Hematopoietic multipotent progenitor cell treated with erythropoietin and hydrocortisone succinate and interleukin-3 and kit ligand, for 6 days (in vitro differentiated cells): ENCODE measurements at regions not wholly inside any gene's neighbourhood (a gene's known extent, or its start where the extent isn't known, plus 50 kb on each side); places are given as distances from the start of the nearest gene placed in this dataset.
A peak's percentile ranks its signal among the peaks of the same experiment; 100 is the strongest.
"Not testable (repeated sequence)": the region's sequence is repeated elsewhere in the genome, so short reads cannot be mapped to it uniquely, and the experiment has no call there.

Source experiments
- DNase-seq: peaks from one replicate; pipeline ENCODE4 v3.0.0-alpha.2; 2015

DNA sequence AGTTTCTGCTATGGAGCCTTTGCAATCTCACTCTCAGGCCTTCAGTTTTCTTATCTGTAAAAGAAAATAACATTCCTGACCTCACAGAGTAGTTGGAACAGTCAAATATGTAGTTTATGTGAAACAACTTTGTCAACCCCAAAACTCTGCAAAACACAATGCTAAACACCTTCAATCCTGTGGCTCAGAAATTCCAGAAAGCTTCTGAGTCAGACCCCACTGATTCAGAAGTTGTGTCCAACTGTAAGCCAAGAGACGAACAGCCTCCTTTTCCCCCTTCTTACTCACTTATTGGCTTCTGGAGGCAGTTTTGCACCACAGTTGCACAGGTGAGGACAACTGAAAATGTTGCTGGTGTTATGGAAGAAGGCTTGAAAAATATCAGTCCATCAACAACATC lies 52.9 kb downstream of the TMSB4Y start:
- no peak for DNase-seq

- no peak for DNase-seq
Observed at GRCh38 chrY:13766040-13766439, 62.3 kb downstream of the TMSB4Y start.

GRCh38 chrY:13790108-13790793 lies 86.6 kb downstream of the TMSB4Y start:
- DNase-seq: peak; percentile 1

- DNase-seq: no peak
Observed at GRCh38 chrY:13795067-13795466, 91.4 kb downstream of the TMSB4Y start.

GRCh38 chrY:13802828-13803227 lies 99.1 kb downstream of the TMSB4Y start:
- DNase-seq: no peak

DNA sequence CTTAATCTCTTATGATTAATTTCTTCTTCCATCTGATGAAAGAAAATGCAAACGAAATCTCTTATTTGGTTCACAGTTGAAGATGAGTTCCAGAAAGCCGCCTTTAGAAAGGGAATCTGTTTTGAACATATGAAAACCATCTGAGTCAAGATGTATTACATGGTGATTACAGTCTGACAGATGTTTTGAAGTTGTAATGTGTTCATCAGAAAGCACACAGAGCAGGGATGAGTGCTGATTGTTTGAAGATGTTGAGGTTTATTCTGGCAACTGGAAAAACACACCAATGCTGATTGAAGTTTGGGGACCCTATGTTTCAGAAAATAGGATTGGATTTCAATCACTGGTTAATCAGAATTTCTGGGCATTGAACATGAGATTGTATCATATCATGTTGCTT lies 99.7 kb downstream of the TMSB4Y start:
- no peak for DNase-seq

DNA sequence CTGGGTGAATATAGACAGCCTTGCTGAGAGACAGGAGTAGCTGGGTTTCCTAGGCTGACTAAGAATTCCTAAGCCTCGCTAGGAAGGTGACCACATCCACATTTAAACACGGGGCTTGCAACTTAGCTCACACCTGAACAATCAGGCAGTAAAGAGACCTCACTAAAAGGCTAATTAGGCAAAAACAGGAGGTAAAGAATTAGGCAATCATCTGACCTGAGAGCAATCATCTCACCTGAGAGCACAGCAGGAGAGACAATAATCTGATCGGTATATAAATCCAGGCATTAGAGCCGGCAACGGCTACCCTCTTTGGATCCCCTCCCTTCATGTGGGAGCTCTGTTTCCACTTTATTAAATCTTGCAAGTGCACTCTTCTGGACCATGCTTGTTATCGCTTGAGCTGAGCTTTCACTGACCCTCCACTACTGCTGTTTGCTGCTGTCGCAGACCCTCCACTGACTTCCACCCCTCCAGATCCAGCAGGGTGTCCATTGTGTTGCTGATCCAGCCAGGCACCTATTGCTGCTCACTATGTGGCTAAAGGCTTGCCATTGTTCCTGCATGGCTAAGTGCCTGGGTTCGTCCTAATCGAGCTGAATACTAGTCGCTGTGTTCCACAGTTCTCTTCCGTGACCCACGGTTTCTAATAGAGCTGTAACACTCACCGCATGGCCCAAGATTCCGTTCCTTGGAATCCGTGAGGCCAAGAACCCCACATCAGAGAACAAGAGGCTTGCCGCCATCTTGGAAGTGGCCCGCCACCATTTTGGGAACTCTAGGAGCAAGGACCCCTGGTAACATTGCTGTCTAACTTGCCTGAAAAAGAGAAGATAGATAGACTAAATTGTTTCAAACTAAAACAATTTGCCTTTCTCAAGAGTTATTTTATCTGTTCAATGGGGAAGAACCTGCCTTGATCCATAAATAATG lies 100.7 kb downstream of the TMSB4Y start:
- no peak for DNase-seq

GRCh38 chrY:13805057-13805735 lies 101.5 kb downstream of the TMSB4Y start:
- no peak for DNase-seq

- DNase-seq: no peak
Observed at GRCh38 chrY:13805736-13806067, 102.0 kb downstream of the TMSB4Y start.

DNA sequence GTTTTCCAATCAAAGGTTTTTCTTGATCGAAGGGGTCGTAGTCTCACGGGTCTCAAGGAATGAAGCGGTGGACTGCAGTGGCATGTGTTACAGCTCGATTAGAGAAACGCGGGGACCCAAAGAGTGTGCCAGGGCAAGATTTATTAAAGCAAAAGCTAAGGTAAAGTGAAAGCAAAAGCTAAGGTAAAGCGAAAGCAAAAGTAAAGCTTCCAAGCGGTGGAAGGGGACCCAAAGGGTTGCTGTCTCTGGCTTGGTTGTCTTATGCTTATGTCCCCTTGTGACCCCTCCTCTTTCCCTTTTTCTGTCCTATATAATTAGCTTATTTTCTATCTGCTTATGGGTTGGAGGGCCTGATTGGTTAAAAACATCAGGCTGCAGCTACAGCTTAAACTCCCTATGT lies 126.4 kb downstream of the TMSB4Y start:
- no peak for DNase-seq

DNA sequence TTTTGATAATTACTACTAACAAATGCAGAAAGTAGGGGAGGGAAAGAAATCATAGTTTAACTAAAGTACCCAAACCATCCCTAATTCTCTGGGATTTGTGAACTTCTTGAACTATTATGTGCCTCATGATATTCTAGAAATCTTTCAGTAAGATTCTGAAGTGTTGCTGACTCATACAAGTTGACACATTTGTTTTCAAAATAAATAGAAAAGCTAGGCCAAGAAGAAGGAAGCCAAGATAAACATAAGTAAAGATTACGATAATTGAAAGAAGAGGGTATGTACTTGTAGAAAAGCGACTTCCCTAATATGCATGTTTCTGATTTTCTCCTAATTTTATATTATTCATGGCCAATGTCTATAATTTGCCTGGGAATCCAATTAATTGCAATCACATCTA lies 140.7 kb downstream of the TMSB4Y start:
- no peak for DNase-seq

- DNase-seq: peak; percentile 1
Observed at GRCh38 chrY:13845276-13845675, 141.0 kb downstream of the VCY start.

GRCh38 chrY:13869611-13870010 lies 116.7 kb downstream of the VCY start:
- DNase-seq: no peak

GRCh38 chrY:13871426-13871825 lies 114.8 kb downstream of the VCY start:
- peak; percentile 63 for DNase-seq

GRCh38 chrY:13872696-13873095 lies 113.6 kb downstream of the VCY start:
- no peak for DNase-seq

GRCh38 chrY:13878506-13878905 lies 107.8 kb downstream of the VCY start:
- peak; percentile 21 for DNase-seq

DNA sequence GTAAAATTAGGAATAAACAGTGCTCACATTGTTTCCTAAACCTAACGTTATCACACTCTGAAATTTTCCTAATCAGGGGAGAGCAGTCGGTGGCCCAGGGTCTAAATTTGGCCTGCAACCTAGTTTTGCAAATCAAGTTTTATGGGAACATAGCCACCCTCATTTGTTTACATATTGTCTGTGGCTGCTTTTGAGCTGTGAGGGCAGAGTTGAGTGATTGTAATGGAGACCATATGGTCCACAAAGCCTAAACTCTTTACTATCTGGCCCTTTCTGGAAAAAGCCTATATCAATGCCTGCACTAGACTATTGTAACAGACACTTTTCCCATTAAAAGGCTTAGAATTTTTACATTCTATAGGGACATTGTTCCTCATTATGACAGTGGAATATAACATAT lies 105.2 kb downstream of the VCY start:
- DNase-seq: no peak

- DNase-seq: no peak
Observed at GRCh38 chrY:13882829-13883228, 103.4 kb downstream of the VCY start.

DNA sequence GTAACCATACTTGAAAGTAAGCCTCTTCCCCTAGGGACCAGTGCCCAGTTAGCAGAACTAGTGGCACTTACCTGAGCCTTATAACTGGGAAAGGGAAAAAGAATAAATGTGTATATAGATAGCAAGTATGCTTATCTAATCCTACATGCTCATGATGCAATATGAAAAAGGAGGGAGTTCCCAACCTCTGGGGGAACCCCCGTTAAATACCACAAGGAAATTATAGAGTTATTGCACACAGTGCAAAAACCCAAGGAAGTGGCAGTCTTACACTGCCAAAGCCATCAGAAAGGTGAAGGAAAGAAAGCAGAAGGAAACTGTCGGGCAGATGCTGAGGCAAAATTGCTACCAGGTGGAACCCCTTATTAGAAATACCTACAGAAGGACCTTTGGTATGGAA lies 92.2 kb downstream of the VCY start:
- DNase-seq: not testable (repeated sequence)

GRCh38 chrY:13907736-13908135 lies 78.5 kb downstream of the VCY start:
- DNase-seq: no peak

DNA sequence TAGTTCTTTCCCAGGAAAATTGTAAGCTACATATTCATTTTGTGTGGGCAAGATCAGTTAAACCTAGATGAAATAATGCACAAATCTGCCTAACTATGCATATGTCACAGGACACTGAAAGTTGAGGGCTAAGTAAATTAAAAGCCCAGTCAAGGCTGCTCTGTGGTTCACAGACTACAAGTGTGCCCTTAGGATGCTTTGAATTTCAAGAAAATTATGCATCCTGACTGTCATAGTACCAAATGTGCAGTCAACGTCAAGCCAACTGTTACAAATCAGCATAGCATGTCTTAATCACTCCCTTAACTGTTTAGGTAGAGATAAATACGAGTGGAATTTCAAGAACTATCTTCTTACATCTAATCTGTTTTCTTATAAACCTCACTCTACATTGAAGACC lies 55.8 kb downstream of the VCY start:
- DNase-seq: not testable (repeated sequence)
